ENCODE measurements at regions not wholly inside any gene's neighbourhood (a gene's known extent, or its start where the extent isn't known, plus 50 kb on each side); places are given as distances from the start of the nearest gene placed in this dataset.
A peak's percentile ranks its signal among the peaks of the same experiment; 100 is the strongest.

DNA sequence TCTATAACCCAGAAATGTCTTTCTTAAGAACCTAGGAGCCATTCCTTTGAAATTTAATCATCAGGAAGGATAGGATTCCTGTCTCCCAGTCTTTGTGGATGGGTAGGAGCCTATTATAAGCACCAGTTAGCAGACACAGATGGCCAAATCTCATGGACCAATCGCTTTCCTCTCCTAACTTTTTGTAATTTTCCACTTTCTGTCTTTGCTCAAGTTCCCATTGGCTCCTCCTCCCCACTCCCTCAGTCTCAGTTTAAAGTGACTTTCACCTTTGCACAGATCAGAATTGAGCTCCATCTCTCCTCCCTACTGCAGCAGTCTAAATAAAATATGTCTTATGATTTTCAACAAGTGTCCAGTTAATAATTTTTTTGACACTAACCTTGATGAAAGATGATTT, 192.3 kb downstream of the HS3ST3A1 start:
- DNase-seq (ENCODE audit: extremely low read depth in 1 of 11, low read depth in 9 of 11, low spot score in 4 of 11), result no peak

DNA sequence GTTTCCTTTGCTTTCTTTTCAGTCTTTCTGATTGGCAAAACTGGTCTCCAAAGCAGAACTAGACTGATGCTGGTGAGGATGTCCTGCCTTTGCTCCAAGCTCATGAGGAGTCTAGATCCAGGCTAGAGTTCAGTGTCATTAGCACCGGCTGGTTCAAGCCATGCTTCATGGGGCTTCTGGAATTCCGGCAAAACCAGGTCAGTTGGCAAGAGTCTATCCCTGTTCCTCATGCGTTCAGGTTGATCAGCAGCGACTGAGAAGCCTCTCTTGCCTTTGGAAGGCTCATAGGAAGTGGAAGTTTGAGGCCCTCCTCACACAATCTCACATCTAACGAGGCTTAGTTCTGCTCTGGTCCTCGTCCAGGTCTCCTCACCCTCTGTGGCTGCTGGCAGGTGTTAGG, 194.3 kb downstream of the HS3ST3A1 start:
- no peak for DNase-seq (ENCODE audit: extremely low read depth in 1 of 11, low read depth in 9 of 11, low spot score in 4 of 11)

DNA sequence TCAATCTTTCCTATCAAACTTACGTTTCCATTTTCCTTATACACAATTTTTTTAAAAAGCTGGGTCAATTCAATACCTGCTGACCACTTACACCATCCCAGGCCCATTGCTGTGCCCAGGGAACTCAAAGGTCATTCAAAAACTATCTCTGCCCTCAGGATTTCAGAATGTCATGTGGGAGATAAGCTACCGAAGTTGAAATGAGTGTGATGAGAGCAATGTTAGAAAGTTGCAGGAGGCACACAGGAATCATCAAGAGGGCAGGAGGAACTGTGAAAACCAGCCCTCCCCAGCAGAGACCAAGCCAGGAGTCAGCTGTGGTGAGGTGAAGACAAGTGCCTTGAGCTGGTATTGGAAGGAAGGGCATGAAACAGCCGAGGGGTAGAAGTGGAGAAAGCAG, 195.9 kb downstream of the HS3ST3A1 start:
- DNase-seq (ENCODE audit: extremely low read depth in 1 of 11, low read depth in 9 of 11, low spot score in 4 of 11), result no peak

DNA sequence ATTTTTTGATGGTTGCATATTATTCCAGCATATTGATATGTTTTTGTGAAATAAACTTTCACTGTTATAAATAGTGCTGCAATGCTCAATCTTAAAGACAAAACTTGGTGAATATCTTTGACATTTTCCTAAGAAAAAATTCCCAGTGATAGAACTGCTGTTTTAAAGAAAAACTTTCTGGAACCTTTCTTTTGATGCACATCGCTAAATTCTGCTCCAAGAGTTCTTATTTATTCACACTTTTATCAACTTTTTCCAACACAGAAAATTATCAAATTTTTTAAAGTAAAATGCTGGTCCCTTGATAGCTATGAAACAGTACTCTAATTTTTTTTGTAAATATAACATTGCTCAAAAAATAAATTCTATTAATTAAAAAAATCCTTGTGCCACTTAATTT, 196.6 kb downstream of the HS3ST3A1 start:
- DNase-seq (ENCODE audit: extremely low read depth in 1 of 11, low read depth in 9 of 11, low spot score in 4 of 11), result no peak

DNA sequence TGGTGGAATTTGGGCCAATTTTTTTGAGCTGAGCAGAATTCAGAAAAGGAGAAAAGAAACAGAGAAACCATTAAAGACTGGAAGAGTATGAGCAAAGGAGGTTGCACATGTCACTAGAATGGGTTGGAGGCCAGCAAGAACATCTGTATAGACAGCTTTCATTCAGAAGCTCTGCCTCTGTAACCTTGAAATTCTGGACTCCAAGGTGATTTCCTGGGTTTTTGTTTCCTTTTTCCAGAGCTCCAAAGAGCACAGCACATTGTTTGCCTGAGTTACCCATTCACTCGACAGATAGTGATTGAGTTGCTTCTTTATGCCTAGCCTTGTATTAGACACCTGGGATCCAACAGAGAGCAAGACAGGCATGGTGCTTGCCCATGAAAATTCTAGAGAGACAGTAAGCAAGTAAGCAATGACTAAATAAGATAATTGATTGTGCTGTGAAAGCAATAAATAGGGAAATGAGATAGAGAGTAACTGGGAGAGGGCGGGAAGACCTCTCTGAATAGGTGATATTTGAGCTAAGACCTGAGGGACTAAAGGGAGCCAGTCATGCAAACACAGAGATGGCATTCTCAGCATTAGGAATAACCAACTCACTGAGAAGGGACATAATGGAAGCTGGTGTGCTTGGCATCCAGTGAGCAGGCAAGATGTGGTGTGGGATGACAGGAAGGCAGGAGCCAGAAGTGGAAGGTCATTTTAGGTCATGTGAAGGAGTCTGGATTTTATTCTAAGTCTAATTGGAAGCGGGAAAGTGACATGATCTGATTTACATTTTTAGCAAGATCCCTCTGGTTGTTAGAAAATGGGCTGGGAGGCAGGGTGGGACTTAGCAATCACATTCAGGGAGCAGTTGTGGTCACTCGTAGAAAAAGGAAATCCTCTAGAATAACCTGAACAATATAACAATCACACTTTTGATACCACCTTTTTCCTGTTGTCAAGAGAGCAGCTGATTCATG, 197.5 kb downstream of the HS3ST3A1 start:
- DNase-seq (ENCODE audit: extremely low read depth in 1 of 11, low read depth in 9 of 11, low spot score in 4 of 11), result peak in 1 of 11 donors; percentile 12

DNA sequence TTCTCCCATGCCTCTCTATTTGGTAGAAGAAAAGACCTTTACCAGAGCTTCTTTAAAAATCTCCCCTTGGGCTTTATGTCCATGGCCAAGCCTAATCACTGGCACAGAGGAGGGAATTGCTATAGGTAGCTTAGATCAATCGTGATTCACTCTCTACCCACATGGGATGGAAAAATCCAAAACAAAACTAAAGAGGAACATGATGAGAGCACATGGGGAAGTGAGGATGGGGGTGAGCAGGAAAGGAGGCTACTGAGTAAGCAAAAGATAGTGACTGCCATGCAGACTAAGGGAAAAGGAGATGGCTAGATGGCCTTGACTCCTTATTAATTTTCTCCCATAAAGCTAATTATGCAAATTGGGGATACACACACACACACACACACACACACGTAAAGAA, 201.2 kb downstream of the HS3ST3A1 start:
- DNase-seq (ENCODE audit: extremely low read depth in 1 of 11, low read depth in 9 of 11, low spot score in 4 of 11), result no peak

DNA sequence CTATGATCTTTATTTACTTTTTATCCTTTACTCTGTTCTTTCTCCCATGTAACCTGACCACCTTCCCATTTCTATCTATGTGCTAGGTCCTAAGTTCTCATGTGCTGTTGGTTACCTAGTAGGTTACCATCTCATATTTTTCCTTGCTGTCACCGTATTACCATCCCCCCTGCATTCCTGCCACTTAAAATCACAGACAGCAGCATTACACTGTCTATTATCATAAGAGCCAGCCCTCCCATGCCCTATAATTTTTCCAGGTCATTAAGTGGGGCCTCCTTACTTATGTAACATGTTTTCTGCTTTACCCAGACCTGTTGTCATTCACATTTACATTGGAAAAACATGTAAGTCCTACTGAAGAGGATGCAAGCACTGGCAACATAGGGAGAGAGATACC, 202.9 kb downstream of the HS3ST3A1 start:
- no peak for DNase-seq (ENCODE audit: extremely low read depth in 1 of 11, low read depth in 9 of 11, low spot score in 4 of 11)

DNA sequence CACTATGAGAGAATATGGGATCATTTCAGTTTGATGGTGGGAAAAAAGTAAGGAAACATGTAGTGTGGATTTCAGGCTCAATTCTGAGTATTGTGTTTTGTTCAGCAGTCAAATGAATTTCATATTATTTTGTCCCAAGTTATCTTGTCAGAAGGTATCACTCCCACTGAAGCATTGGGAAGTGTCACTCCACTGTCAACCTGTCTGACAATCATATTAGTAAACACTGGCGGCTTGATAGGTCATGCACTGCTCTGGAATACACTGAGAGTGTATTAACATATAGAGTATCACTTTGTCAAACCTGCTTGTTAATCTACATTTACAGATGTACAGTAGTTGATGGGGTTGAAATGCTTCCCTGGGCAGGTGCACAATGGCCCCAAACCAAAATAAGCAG, 203.6 kb downstream of the HS3ST3A1 start:
- no peak for DNase-seq (ENCODE audit: extremely low read depth in 1 of 11, low read depth in 9 of 11, low spot score in 4 of 11)

DNA sequence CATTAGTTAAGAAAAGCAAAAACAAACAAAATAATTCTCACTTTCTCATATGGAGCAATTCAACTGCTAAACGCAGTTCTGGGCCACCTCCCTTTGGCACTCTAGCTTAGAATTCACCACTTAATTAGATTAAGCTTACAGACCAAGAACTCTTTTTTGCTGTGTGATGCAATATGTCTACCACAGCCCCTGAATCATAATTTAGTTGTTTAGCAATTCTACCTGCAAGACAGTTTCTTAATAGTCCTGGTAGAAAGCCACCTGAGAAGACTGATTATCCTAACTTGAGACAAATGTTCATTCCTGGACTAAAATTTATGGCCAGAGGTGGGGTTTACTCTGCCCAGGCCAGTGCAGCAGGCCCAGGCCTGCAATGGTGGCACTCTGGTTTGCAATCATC, 205.9 kb downstream of the HS3ST3A1 start:
- DNase-seq (ENCODE audit: extremely low read depth in 1 of 11, low read depth in 9 of 11, low spot score in 4 of 11), result no peak

DNA sequence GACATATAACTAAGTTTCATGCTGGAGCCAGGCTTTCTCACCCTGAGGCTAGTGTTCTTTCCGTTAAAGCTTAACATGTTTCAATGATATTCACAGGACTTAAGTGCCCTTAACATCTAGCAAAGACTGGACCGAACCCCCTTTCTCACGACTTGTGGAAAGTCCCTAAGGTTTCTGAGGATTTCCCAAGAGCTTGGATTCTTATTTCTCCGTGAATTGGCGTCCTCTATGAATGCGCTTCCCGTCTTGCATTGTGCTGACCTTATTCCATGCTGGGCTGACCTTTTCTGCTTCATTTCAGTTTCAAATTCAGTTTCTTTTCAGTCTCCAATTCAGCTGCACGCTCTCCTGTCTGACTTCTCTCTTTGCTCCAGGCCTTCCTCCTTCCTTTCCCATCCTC, 206.4 kb downstream of the HS3ST3A1 start:
- DNase-seq (ENCODE audit: extremely low read depth in 1 of 11, low read depth in 9 of 11, low spot score in 4 of 11), result no peak

DNA sequence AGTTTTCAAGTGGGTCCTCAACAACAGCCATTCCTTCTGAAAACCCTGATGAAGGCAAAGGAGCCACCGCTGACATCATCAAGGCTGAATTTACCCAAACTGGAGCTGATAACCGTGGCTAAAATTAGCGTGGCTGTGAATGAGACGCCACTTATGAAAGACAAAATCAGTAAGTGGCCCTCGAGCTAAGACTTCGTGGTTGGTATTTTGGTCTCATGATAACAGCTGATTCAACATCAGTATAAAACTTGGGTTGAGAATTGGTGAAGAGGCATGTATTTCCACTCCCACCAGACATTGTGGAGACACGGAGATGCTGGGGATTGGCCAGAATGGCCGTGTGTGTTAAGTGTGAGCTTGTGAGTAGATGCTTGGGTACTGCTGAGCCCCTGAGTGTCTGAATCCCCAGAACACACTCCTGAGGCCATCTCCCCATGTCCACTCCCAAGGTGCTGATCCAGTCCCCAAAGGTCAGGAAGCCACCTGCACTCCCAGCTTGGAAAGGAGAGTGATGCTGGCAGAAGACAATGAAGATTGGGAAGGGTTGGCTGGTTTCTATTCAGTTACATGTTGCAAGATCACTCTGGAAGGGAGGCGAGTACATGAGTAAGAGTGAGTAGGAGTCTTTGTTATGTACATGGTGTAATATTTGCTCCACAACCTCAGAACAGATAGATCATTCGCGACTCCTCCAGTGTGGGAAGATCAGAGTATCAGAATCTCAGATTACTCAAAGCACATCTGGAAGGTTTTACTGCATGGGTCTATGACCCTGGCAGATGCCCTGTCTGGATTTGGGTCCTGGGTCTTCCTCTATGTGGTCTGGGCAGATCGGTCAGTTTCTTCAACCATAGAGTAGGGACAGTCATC, 207.7 kb downstream of the HS3ST3A1 start:
- DNase-seq (ENCODE audit: extremely low read depth in 1 of 11, low read depth in 9 of 11, low spot score in 4 of 11), result no peak

DNA sequence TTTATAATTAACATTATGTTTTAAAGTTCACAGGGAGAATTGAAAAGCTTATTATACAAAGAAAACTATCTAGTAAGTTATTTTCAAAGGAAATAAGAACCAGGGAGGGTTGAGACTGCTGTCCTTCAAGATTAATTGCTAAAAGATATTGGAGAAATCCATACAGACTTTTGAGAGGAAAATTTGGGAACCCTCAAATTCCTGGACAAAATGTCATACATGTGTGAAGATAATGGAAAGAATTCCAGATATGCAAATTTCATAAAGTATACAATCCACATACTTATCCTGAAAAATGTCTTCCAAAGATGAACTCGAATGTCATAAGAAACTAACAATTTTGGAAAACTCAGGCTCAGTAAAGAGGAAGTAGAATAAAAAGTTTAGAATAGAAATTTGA, 213.8 kb downstream of the HS3ST3A1 start:
- DNase-seq (ENCODE audit: extremely low read depth in 1 of 11, low read depth in 9 of 11, low spot score in 4 of 11), result no peak

DNA sequence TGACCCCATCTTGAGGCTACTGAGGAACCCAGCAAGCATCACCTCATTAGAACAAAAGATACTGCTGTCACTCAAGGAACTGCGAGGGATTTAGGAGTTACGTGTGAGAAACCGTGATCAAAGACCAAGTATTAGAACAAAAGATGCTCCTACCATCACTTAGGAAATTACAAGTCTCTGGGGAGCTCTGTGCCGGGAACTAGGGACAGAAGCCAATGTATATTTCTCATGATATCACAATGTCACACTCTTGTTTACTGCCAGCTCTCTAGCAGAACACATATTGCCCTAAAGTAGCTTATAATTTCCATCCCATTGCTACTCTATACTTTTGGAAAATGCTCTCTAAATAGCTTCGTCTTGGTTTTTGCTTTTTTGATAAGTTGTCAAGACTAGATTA, 214.5 kb downstream of the HS3ST3A1 start:
- DNase-seq (ENCODE audit: extremely low read depth in 1 of 11, low read depth in 9 of 11, low spot score in 4 of 11), result no peak

DNA sequence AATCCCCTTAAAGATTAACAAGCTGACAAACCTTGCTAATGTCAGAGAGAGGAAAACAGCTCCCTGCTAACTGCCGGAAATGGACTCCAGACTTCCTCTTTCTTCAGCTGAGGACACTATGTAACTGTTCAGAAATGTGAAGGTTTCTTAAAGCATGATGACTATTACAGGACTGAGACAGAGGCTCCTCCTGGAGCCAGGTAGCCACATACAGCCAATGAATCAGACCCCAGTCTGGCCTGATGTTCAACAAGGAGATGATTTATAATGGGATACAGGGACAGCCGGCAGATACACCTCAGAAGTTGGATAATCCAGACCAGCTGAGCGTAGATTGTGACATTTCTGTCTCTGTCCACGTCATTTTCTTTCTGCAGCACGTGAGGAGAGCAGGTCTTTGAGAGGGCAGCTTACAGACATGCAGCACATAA, 216.2 kb downstream of the HS3ST3A1 start:
- no peak for DNase-seq (ENCODE audit: extremely low read depth in 1 of 11, low read depth in 9 of 11, low spot score in 4 of 11)

DNA sequence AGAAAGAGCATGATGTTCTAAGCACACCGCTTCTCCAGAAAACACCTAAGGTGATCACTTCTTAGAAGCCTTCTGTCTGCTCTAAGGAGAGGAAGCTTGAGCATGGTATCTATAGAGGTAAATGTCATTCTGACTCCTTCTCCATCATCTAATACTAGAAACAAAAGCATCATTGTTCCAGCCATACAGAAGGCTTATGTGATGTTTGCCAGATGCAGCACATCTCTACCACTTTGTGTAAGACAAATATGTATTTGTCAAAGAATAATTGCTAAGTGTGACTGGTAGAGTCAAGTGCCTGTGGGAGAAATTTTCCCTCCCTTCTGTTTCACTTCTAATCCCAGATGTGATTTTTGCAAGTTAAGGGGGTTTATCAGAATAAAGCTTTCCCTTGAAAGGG, 217.1 kb downstream of the HS3ST3A1 start:
- DNase-seq (ENCODE audit: extremely low read depth in 1 of 11, low read depth in 9 of 11, low spot score in 4 of 11), result no peak

DNA sequence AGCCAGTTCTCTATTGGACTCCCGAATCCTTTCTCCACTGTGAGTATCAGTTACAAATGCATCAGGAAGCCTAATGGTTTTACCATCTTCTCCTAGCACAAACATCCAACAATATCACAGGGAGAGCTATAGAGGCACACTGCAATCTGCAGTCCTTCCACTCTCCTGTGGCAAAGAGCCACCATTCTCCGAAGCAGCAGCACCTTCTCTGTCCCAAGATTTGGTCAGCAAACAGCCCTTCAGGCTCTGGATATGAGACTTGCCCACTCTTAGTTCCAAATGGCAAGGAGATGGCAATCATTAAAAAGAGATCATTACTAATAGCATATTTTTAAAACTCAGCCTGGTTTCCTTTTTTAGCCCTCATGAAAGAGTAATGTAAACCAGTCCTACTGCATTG, 223.4 kb downstream of the HS3ST3A1 start:
- no peak for DNase-seq (ENCODE audit: extremely low read depth in 1 of 11, low read depth in 9 of 11, low spot score in 4 of 11)

DNA sequence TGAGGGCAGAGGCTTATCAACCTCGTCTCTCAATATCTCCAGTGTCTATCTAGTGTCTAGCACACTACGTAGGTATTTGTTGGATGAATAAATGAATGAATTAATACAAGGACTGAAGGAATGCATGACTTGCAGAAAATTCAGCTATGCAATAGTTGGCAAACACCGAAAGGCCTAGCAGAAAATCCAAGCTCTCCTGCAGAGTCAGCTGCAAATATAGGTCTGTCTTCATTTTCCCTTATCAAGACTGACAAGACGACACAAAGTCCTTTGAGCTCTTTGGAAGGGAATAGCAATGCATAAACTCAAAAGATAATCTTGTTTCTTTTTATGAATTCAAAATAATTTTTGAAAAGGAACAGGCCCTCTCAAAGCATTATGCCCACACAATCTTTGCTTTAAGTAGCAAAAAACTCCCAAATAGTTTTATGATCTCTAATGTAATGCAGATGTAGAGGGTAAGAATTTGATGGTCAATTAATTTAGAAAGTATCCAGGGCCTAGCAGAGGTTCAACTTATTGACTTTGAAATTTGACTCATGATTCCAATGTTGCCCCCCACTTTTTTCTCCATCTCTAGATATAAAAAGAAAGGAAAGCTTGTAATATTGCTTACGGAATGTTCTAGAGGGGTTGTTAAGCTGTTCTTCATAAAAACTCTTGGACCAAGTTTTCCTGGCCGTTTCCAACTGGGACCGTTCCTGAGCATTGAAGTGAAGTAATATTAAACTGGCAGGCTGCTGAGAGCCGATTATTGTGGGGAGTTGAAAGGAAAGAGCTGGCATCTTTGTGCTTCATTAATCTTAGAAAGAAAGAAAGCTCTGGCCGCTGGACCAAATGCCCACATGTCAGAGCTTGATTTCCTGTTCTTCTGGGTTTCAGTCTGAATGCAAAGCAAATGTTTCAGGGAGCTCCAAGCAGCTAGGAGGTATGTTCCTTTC, 227.3 kb downstream of the HS3ST3A1 start:
- peak in 1 of 11 donors; percentile 12 for DNase-seq (ENCODE audit: extremely low read depth in 1 of 11, low read depth in 9 of 11, low spot score in 4 of 11)

DNA sequence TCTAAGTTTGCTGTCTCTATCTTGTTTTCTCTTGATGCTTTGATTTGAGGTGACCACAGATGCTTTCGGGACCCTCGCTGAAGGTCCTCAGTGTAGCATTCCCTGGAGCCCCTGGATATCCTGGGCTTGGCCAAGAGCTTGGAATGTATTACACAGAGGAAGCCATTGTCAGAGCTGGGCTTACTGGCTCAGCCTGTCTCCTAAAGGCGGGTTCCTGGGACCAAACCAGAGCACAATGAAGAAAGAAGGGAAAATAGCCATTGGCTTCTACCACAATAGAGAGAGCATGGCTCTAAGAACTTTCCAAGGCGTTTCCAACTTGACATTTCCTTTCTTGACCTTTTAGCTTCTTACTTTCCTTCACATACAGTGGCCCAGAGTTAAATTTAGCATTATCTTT, 229.3 kb downstream of the HS3ST3A1 start:
- DNase-seq (ENCODE audit: extremely low read depth in 1 of 11, low read depth in 9 of 11, low spot score in 4 of 11), result no peak

DNA sequence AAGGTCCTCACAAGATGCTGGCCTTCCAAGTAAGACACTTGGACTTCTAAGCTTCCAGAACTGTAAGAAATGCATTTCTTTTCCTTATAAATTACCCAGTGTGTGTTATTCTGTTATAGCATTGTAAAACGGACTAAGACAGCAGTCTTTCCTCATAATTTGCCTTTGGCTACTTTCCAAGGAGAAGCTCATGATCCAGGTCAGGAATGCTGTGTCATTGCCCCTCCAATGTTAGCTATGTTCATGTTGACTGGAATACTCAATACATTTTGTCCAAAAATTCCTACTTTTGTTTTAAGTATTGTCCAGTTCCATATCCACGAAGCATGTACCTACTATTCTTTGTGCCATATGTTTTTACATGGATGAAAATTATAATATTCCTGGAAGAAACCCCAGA, 234.6 kb downstream of the HS3ST3A1 start:
- DNase-seq (ENCODE audit: extremely low read depth in 1 of 11, low read depth in 9 of 11, low spot score in 4 of 11), result no peak

Measured in renal cortex interstitium (tissue), 11 donors.